ENCODE measurements at regions not wholly inside any gene's neighbourhood (a gene's known extent, or its start where the extent isn't known, plus 50 kb on each side); places are given as distances from the start of the nearest gene placed in this dataset.

DNA sequence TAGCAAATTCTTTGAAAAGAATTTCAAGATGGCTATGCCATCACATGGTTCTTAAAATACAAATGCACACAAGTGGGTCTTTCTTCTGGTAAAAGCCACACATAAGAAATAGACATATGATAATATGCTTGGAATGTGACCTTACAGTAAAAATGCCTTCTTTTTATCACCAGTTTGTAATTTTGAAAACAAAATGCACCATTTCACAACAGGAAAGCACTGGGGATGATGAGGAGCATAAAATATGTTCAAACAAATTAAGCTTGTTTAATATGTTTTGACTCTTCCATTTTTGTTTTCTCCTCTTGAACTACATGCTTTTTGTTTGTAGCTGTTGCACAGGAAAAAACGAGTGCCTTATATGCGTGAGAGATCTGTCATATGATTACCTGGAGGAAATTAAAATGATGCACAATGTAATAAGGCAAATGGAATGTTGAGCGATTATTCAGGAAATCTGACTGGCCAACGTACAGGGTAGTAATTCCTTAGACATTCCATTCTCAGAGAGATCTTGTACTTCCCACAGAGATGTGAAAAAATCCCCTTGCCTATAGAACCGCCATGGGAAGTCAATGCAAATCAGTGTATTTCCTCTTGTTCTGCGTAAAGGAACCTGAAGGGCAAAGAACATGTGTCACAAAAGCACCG is 911.6 kb downstream of the TFAP2A start:
- TF ChIP-seq, protein P1, sequence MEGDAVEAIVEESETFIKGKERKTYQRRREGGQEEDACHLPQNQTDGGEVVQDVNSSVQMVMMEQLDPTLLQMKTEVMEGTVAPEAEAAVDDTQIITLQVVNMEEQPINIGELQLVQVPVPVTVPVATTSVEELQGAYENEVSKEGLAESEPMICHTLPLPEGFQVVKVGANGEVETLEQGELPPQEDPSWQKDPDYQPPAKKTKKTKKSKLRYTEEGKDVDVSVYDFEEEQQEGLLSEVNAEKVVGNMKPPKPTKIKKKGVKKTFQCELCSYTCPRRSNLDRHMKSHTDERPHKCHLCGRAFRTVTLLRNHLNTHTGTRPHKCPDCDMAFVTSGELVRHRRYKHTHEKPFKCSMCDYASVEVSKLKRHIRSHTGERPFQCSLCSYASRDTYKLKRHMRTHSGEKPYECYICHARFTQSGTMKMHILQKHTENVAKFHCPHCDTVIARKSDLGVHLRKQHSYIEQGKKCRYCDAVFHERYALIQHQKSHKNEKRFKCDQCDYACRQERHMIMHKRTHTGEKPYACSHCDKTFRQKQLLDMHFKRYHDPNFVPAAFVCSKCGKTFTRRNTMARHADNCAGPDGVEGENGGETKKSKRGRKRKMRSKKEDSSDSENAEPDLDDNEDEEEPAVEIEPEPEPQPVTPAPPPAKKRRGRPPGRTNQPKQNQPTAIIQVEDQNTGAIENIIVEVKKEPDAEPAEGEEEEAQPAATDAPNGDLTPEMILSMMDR (IDR thresholded peaks at IDR 0.05; ENCODE audit: low read depth, low read length, missing control alignments): no peak
- no peak overlapping the region for H3K4me3 ChIP-seq (ENCODE audit: low read depth, low read length)
- in situ Hi-C loops (cut with HindIII; ENCODE audit: low sequenced_read_pairs): no loop called here
- DNase-seq (ENCODE audit: low read depth): peak; percentile 87

DNA sequence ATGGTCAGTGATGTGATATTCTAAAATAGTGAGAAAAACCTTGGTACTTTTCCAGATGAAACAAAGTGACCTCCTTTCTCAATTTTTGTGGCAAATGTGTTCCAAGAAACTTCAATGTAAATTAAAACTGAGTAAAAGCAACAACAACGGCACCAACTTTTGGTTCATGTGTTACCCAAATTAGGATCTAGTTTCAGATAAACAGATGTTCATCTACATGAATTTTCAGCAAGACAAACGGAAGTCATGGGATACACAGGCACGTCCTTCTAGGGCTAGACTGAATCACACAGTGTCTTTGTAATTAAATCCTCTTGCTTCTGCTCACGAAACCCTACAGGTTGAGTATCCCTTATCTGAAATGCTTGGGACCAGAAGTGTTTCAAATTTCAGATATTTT is 915.2 kb downstream of the TFAP2A start:
- in situ Hi-C loops (cut with HindIII; ENCODE audit: low sequenced_read_pairs): no loop called here
- H3K4me3 ChIP-seq (ENCODE audit: low read depth, low read length): no peak overlapping the region
- no peak for DNase-seq (ENCODE audit: low read depth)
- TF ChIP-seq, protein P1 (IDR thresholded peaks at IDR 0.05; ENCODE audit: low read depth, low read length, missing control alignments): no peak

DNA sequence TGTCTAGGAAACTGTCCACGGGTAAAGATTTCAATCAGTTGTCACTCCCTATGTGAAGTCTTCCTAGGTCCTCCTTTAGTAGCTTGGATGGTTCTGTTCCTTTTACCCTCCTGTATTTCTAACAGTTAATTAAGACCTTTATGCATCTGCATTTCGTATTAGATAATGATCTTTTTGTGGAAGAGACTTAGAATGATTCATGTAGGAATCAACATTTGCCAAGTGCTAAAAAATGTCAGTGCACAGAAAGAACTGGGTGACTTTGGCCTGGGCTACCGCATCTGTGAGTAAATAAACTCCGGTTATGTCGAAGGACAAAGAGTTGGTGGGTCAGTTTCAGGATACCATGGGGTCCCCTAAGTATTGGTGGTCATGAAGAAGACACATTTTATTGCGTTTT is 918.0 kb downstream of the TFAP2A start:
- in situ Hi-C loops (cut with HindIII; ENCODE audit: low sequenced_read_pairs): no loop called here
- TF ChIP-seq, protein P1 (IDR thresholded peaks at IDR 0.05; ENCODE audit: low read depth, low read length, missing control alignments): no peak
- no peak for DNase-seq (ENCODE audit: low read depth)
- H3K4me3 ChIP-seq (ENCODE audit: low read depth, low read length): no peak overlapping the region

DNA sequence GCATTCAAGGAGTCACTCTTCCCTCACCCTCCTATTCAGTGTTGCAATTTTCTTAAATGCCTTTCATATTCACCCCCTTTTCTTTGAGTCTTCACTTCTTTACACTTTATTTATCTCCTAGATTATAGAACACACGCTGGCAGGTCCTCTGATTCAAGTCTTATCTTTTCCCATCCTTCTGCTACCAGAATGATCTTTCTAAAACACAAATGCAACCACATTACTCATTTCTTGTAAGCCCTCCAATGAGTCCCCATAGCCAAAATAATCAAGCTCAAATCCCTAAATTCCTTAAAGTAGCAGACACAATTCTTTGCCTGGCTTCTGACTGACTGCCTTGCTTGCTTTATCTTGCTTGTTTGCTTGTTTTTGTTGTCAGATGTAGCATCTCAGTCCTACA is 920.0 kb downstream of the TFAP2A start:
- TF ChIP-seq, protein P1 (IDR thresholded peaks at IDR 0.05; ENCODE audit: low read depth, low read length, missing control alignments): no peak
- DNase-seq (ENCODE audit: low read depth): peak; percentile 41
- in situ Hi-C loops (cut with HindIII; ENCODE audit: low sequenced_read_pairs): no loop called here
- H3K4me3 ChIP-seq (ENCODE audit: low read depth, low read length): no peak overlapping the region

DNA sequence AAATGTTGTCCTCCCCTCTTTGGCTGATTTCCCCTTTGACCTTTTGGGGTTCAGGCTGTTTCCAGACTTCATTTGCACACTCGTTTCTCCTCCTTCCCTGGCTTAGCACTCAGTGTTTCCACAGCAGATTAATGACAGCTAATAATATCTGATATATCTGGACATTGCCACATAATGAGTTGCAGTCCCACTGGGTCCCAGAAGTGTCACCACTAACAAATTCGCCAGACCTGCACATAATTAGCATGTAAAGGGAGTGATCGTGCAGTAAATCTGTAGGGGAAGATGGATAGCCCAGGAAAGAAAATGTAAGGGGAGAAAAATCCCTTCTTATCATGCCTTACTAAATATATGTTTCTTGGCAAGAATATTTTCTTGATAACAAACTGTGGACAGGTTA is 922.1 kb downstream of the TFAP2A start:
- in situ Hi-C loops (cut with HindIII; ENCODE audit: low sequenced_read_pairs): no loop called here
- H3K4me3 ChIP-seq (ENCODE audit: low read depth, low read length): no peak overlapping the region
- TF ChIP-seq, protein P1 (IDR thresholded peaks at IDR 0.05; ENCODE audit: low read depth, low read length, missing control alignments): no peak
- no peak for DNase-seq (ENCODE audit: low read depth)

DNA sequence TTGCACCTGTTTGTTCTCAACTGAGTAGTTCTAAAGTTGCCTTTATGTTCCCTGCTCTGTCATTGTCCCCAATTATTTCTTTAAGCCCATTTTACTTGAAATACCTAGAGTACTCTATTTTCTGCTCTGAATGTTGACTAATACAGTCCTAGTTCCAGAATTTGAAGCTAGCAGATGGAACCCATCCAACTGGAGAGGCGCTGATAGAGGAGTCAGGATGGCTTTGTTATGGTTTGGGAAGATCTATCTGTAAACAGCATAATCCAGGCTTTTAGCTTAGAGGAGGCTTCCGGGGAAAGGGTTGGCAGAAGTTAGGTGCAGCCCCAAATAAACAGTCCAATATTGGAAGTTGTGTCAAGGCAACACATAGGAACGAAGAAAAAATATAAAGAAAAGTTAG is 927.7 kb downstream of the TFAP2A start:
- in situ Hi-C loops (cut with HindIII; ENCODE audit: low sequenced_read_pairs): no loop called here
- H3K4me3 ChIP-seq (ENCODE audit: low read depth, low read length): no peak overlapping the region
- DNase-seq (ENCODE audit: low read depth): no peak
- TF ChIP-seq, protein P1 (IDR thresholded peaks at IDR 0.05; ENCODE audit: low read depth, low read length, missing control alignments): no peak
